CD14-positive monocyte (primary cell): ENCODE measurements at regions not wholly inside any gene's neighbourhood (a gene's known extent, or its start where the extent isn't known, plus 50 kb on each side); places are given as distances from the start of the nearest gene placed in this dataset.

Experiments used
- DNase-seq, 3 donors: peaks; one replicate each; pipeline ENCODE4 v3.0.0-alpha.2; 2011 to 2022
- H2AFZ ChIP-seq: 2 replicates; pipeline ENCODE4 v1.6.0; 2012; ENCODE audit warnings: mild to moderate bottlenecking, low read depth, low read length, inconsistent platforms; ENCODE audit not compliant: insufficient read depth, poor library complexity, severe bottlenecking
- H3K27ac ChIP-seq, 2 donors: 1 replicate in 1 of 2; 2 replicates in 1 of 2; pipeline ENCODE4 v1.5.1; 2012 to 2013; ENCODE audit warnings: low read length in 2 of 2, control low read depth in 1 of 2, inconsistent platforms in 1 of 2, low read depth in 1 of 2, mild to moderate bottlenecking in 1 of 2
- H3K27me3 ChIP-seq, 2 donors: one replicate each; pipeline versions ENCODE4 v1.6.0 to v1.6.1; 2011 to 2013; ENCODE audit warnings: low read length in 2 of 2; ENCODE audit not compliant: control insufficient read depth in 2 of 2, insufficient read depth in 2 of 2
- H3K36me3 ChIP-seq, 2 donors: replicated peaks in 1 of 2; 1 replicate in 1 of 2; 2 replicates in 1 of 2; pipeline versions ENCODE4 v1.5.1 to v1.6.1; 2012 to 2013; ENCODE audit warnings: low read length in 2 of 2, control low read depth in 1 of 2, inconsistent platforms in 1 of 2, mild to moderate bottlenecking in 1 of 2; ENCODE audit not compliant: insufficient read depth in 2 of 2, control insufficient read depth in 1 of 2
- H3K4me1 ChIP-seq, 2 donors: 1 replicate in 1 of 2; 2 replicates in 1 of 2; pipeline versions ENCODE4 v1.5.1 to v1.6.1; 2012 to 2013; ENCODE audit warnings: low read length in 2 of 2, control low read depth in 1 of 2, inconsistent platforms in 1 of 2, mild to moderate bottlenecking in 1 of 2, moderate library complexity in 1 of 2; ENCODE audit not compliant: insufficient read depth in 2 of 2, control insufficient read depth in 1 of 2
- H3K4me2 ChIP-seq: replicated peaks from 2 replicates; pipeline ENCODE3; 2012; ENCODE audit warnings: low read length, moderate library complexity, mild to moderate bottlenecking; ENCODE audit not compliant: poor library complexity, severe bottlenecking; ENCODE audit errors: extremely low read depth
- H3K4me3 ChIP-seq, 3 experiments: fragments of 200-600 bp in 1 of 3; sonication (generic) in 1 of 3; replicated peaks in 1 of 3; 1 replicate in 2 of 3; 2 replicates in 1 of 3; pipeline ENCODE4 v1.5.1; 2011 to 2013; ENCODE audit warnings: low read length in 3 of 3, mild to moderate bottlenecking in 3 of 3, control low read depth in 2 of 3, low read depth in 2 of 3, inconsistent platforms in 1 of 3, moderate library complexity in 1 of 3
- H3K79me2 ChIP-seq: 2 replicates; pipeline ENCODE4 v1.6.0; 2012; ENCODE audit warnings: mild to moderate bottlenecking, control low read depth, inconsistent platforms, low read length, moderate library complexity; ENCODE audit not compliant: insufficient read depth
- H3K9ac ChIP-seq: 2 replicates; pipeline ENCODE4 v1.6.0; 2017; ENCODE audit warnings: low read length, mild to moderate bottlenecking; ENCODE audit not compliant: insufficient read depth, poor library complexity, severe bottlenecking
- H3K9me3 ChIP-seq, 2 donors: replicated peaks in 1 of 2; 1 replicate in 1 of 2; 2 replicates in 1 of 2; pipeline versions ENCODE4 v1.5.1 to v1.6.1; 2012 to 2013; ENCODE audit warnings: low read length in 2 of 2, control low read depth in 1 of 2; ENCODE audit not compliant: control insufficient read depth in 1 of 2, insufficient read depth in 1 of 2
- H4K20me1 ChIP-seq: 2 replicates; pipeline ENCODE4 v1.6.0; 2012; ENCODE audit warnings: mild to moderate bottlenecking, low read length, control low read depth, moderate library complexity; ENCODE audit not compliant: insufficient read depth
- H3K27ac Mint-ChIP-seq, 7 donors: one replicate each; pipeline ENCODE4 v1.8.0; 2020; ENCODE audit warnings: mild to moderate bottlenecking in 7 of 7, mixed read lengths in 7 of 7, moderate library complexity in 6 of 7, inconsistent platforms in 2 of 7
- H3K27me3 Mint-ChIP-seq, 3 donors: one replicate each; pipeline ENCODE4 v1.8.0; 2021 to 2022; ENCODE audit warnings: low read depth in 3 of 3, mild to moderate bottlenecking in 3 of 3, mixed read lengths in 3 of 3, moderate library complexity in 3 of 3, inconsistent platforms in 1 of 3
- H3K36me3 Mint-ChIP-seq, 2 donors: one replicate each; pipeline ENCODE4 v1.8.0; 2020; ENCODE audit warnings: mixed read lengths in 2 of 2, inconsistent platforms in 1 of 2, mild to moderate bottlenecking in 1 of 2
- H3K4me1 Mint-ChIP-seq: one replicate; pipeline ENCODE4 v1.8.0; 2020; ENCODE audit warnings: mild to moderate bottlenecking, mixed read lengths
- H3K4me3 Mint-ChIP-seq, 2 donors: one replicate each; pipeline ENCODE4 v1.8.0; 2020; ENCODE audit warnings: mild to moderate bottlenecking in 2 of 2, mixed read lengths in 2 of 2, moderate library complexity in 1 of 2
- H3K9me3 Mint-ChIP-seq, 7 donors: one replicate each; pipeline ENCODE4 v1.8.0; 2020 to 2022; ENCODE audit warnings: mixed read lengths in 7 of 7, mild to moderate bottlenecking in 6 of 7, moderate library complexity in 6 of 7, inconsistent platforms in 2 of 7
- CTCF ChIP-seq: fragments of 200-600 bp; IDR thresholded peaks from one replicate; pipeline ENCODE4 v1.8.0; 2022; ENCODE audit warnings: antibody characterized with exemption, mild to moderate bottlenecking
- whole genome bisulfite sequencing: methylation state at CpG from one replicate; pipeline ENCODE4 v1.1.5; 2013; ENCODE audit warnings: missing lambda C conversion rate; ENCODE audit not compliant: insufficient coverage; 5-methylcytosine and 5-hydroxymethylcytosine counted together
- intact Hi-C, 2 donors: fragments of 100-400 bp; cut with micrococcal nuclease; formaldehyde crosslinking; loops; one replicate each; pipeline versions ENCODE4 v1.15.0 to v1.15.1; 2023

GRCh38 chr13:23025864-23026608, 154.7 kb upstream of the SGCG start:
- Mint-ChIP-seq H3K9me3 (peaks cover 0 to 8% (median 2%) of the 10 kb centered on the region in 7 donors), H3K27ac (no peak overlapping the region), H3K27me3 (peaks cover 1 to 2% (median 2%) of the 10 kb centered on the region in 3 donors), H3K4me1 (no peaks in the 10 kb centered on the region), H3K36me3 (no peaks in the 10 kb centered on the region), H3K4me3 (no peak overlapping the region)
- Histone ChIP-seq H3K36me3 (no peaks in the 10 kb centered on the region), H3K4me1 (no peaks in the 10 kb centered on the region), H3K4me3 (no peak overlapping the region), H3K27ac (no peak overlapping the region), H3K9me3 (no peaks in the 10 kb centered on the region), H3K27me3 (no peaks in the 10 kb centered on the region), H3K4me2 (no peak overlapping the region), H3K79me2 (no peaks in the 10 kb centered on the region), H2AFZ (no peak overlapping the region), H3K9ac (no peak overlapping the region), H4K20me1 (no peaks in the 10 kb centered on the region)
- DNase-seq, result peak in 1 of 3 donors; percentile 7
- no peak for TF ChIP-seq CTCF
- intact Hi-C loops, result no loop called here
- no CpG with 5 or more reads among the region's 5 CpGs for whole genome bisulfite sequencing

GRCh38 chr13:23039266-23039935, 141.4 kb upstream of the SGCG start:
- H3K36me3 Mint-ChIP-seq, result no peaks in the 10 kb centered on the region

More at GRCh38 chr13:23039266-23039935, 141.4 kb upstream of the SGCG start:
- no peaks in the 10 kb centered on the region for H3K36me3 ChIP-seq
- no peak overlapping the region for H3K27ac Mint-ChIP-seq
- no peak overlapping the region for H3K9ac ChIP-seq
- no peaks in the 10 kb centered on the region for H3K27me3 ChIP-seq
- H3K4me2 ChIP-seq, result no peak overlapping the region
- H3K9me3 Mint-ChIP-seq, result peaks cover 0 to 7% (median 0%) of the 10 kb centered on the region in 7 donors
- DNase-seq, result no peak
- H4K20me1 ChIP-seq, result no peaks in the 10 kb centered on the region
- H3K79me2 ChIP-seq, result no peaks in the 10 kb centered on the region
- H3K4me3 Mint-ChIP-seq, result no peak overlapping the region
- WGBS, result 57% methylated on average over 1 of the region's 3 CpGs
- intact Hi-C loops, result no loop called here
- H3K9me3 ChIP-seq, result no peaks in the 10 kb centered on the region
- no peaks in the 10 kb centered on the region for H3K27me3 Mint-ChIP-seq
- no peak for TF ChIP-seq CTCF
- no peak overlapping the region for H2AFZ ChIP-seq
- no peaks in the 10 kb centered on the region for H3K4me1 ChIP-seq
- no peaks in the 10 kb centered on the region for H3K4me1 Mint-ChIP-seq
- H3K4me3 ChIP-seq, result no peak overlapping the region
- no peak overlapping the region for H3K27ac ChIP-seq
